SU-DHL-6 (cell line): ENCODE measurements at regions not wholly inside any gene's neighbourhood (a gene's known extent, or its start where the extent isn't known, plus 50 kb on each side); places are given as distances from the start of the nearest gene placed in this dataset.

Experiments used
- CTCF ChIP-seq: fragments of 200-600 bp; sonication (generic); IDR thresholded peaks from one replicate; pipeline ENCODE4 v1.5.1; 2017; ENCODE audit warnings: antibody characterized with exemption, mild to moderate bottlenecking, low read length, moderate library complexity; ENCODE audit not compliant: insufficient read depth, poor library complexity, severe bottlenecking
- EZH2phosphoT487 ChIP-seq: fragments of 200-600 bp; sonication (generic), shearing (Covaris generic); conservative IDR thresholded peaks from 2 replicates; pipeline ENCODE4 v1.6.1; 2018; ENCODE audit warnings: mild to moderate bottlenecking, antibody characterized with exemption, low read length, moderate library complexity, mixed read lengths

- TF ChIP-seq CTCF, result no peak
- no peak for TF ChIP-seq EZH2phosphoT487
Observed at GRCh38 chr14:105842105-105842504, 315.7 kb downstream of the TMEM121 start.
